ENCODE measurements at regions not wholly inside any gene's neighbourhood (a gene's known extent, or its start where the extent isn't known, plus 50 kb on each side); places are given as distances from the start of the nearest gene placed in this dataset.

DNA sequence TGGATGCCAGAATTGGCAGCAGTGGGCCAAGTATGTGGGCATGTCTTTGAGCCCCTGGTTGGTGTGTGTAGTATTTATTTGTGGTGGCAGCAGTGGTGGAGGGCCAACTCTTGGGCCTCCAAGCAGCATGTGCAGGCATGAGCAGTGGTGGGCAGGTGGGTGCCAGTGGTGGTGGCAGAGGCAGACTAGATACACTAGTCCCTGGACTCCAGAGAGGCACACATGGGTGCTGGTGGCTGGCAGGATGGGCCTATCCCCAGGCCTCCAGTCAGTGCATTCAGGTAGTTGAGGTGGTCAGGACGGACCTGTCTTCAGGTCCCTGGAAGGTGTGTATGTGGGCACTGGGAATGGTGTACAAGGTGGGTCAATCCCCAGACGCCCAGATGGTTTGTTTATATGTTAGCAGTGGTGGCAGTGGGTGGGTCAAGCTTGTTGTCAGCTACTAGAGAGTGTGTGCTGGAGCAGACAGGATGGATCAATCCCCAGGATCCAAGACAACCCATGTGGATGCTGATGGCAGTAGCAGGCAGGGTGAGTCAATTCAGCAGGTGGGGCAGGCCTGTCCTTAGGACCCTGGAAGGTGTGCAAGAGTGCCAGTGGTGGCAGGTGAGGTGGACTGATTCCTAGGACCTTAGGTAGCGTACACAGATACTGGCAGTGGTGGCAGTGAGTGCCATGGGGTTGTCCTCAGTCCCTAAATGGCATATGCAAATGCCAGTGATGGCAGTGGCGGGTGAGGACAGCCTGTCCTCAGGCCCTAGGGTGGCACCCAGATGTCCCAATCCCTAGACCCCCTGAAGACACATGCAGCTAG, 294.3 kb downstream of the RPS24 start:
- TF ChIP-seq EZH2 (IDR thresholded peaks at IDR 0.05; ENCODE audit: low read length, unreplicated experiment) = no peak
- no peak for TF ChIP-seq EZH2phosphoT487 (IDR thresholded peaks at IDR 0.05; ENCODE audit: borderline replicate concordance, low read length)
- TF ChIP-seq, protein P1, sequence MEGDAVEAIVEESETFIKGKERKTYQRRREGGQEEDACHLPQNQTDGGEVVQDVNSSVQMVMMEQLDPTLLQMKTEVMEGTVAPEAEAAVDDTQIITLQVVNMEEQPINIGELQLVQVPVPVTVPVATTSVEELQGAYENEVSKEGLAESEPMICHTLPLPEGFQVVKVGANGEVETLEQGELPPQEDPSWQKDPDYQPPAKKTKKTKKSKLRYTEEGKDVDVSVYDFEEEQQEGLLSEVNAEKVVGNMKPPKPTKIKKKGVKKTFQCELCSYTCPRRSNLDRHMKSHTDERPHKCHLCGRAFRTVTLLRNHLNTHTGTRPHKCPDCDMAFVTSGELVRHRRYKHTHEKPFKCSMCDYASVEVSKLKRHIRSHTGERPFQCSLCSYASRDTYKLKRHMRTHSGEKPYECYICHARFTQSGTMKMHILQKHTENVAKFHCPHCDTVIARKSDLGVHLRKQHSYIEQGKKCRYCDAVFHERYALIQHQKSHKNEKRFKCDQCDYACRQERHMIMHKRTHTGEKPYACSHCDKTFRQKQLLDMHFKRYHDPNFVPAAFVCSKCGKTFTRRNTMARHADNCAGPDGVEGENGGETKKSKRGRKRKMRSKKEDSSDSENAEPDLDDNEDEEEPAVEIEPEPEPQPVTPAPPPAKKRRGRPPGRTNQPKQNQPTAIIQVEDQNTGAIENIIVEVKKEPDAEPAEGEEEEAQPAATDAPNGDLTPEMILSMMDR (conservative IDR thresholded peaks at IDR 0.05; ENCODE audit: low read depth, low read length) = no peak
- no TSS peak for BruUV-seq (replicated peaks)
- no peak overlapping the region for H2AFZ ChIP-seq (ENCODE audit: low read length)
- H3K27me3 ChIP-seq (ENCODE audit: low read length) = peaks cover 33% of the 10 kb centered on the region
- ChIA-PET POLR2A (ENCODE audit: unreplicated experiment) (no interaction called here), CTCF (no interaction called here)
- H3K9me3 ChIP-seq (ENCODE audit: low read length) = peaks cover 46% of the 10 kb centered on the region
- intact Hi-C loops (cut with micrococcal nuclease) = no loop called here
- H3K79me2 ChIP-seq (ENCODE audit: low read length) = no peaks in the 10 kb centered on the region
- H3K9ac ChIP-seq (ENCODE audit: low read length) = no peak overlapping the region
- ATAC-seq = no peak
- H3K9me2 ChIP-seq (replicated peaks; ENCODE audit: low read length) = 0 out of 2 replicates have a peak, but pooled peaks cover 5% of the 10 kb centered on the region
- DNase-seq = no peak
- H3K4me1 ChIP-seq (ENCODE audit: insufficient read depth, low read length) = no peaks in the 10 kb centered on the region
- H3K4me2 ChIP-seq (ENCODE audit: low read length) = no peak overlapping the region
- no peaks in the 10 kb centered on the region for H3F3A ChIP-seq (ENCODE audit: low read length, unreplicated experiment)
- H3K36me3 ChIP-seq (ENCODE audit: low read depth, low read length) = no peaks in the 10 kb centered on the region; the same call in 1 of the 2 replicates
- no peak overlapping the region for H3K27ac ChIP-seq (ENCODE audit: low read length)
- H3K4me3 ChIP-seq (ENCODE audit: low read length) = no peak overlapping the region
- H4K20me1 ChIP-seq (ENCODE audit: low read length) = no peaks in the 10 kb centered on the region

DNA sequence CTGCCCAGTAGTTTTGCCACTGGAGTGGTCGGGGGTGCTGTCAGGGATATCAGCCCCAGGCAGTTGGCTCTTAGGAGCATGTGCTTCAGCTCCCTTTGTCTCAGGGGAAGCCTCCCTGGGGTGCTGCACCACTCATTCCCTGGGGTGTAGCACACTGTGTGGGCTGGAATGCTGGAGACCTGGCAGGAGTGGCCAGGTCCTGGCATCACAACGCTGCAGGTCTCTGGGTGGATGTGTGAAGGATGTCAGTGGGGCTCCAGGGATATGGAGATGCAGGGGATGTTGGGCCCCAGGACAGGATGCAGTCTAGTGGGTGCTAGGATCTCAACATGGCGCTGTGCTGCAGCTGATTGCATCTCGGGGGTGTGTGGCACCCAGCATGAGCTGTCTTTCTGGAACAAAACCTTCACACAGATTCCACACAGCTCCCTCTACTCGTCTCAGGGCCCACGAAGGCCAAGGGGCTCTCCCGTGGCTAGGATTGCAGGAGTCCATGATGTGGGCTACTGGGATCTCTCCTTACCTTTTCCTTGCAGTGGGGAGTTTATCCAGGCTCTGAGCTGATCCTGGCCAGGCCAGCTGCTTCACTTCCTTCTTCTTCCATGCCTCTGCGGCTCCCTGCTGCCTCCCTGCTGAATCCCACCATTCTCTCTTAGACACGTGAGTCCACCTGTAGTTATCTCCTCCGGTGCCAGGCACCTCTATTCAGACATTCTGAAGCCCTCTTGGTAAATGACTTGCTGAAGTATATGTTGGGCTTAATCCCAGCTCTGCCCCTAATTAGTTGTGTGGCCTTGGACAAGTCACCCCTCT, 295.1 kb downstream of the RPS24 start:
- POLR2A ChIA-PET (ENCODE audit: unreplicated experiment) = interaction anchor here (0.6 kb wide), 1 partner anchor 84 kb away, joined by 3 read pairs; no protein-coding TSS in a partner anchor
- no peak overlapping the region for H3K9ac ChIP-seq (ENCODE audit: low read length)

More for the DNA sequence above, 295.1 kb downstream of the RPS24 start:
- Histone ChIP-seq H3K9me3 (ENCODE audit: low read length) (peaks cover 37% of the 10 kb centered on the region), H3K9me2 (replicated peaks; ENCODE audit: low read length) (0 out of 2 replicates have a peak, but pooled peaks cover 5% of the 10 kb centered on the region), H4K20me1 (ENCODE audit: low read length) (no peaks in the 10 kb centered on the region), H3K36me3 (ENCODE audit: low read depth, low read length) (no peaks in the 10 kb centered on the region; the same call in 1 of the 2 replicates), H3K4me2 (ENCODE audit: low read length) (no peak overlapping the region), H3K79me2 (ENCODE audit: low read length) (no peaks in the 10 kb centered on the region), H3K4me3 (ENCODE audit: low read length) (no peak overlapping the region), H3K27me3 (ENCODE audit: low read length) (peaks cover 25% of the 10 kb centered on the region), H3K27ac (ENCODE audit: low read length) (no peak overlapping the region), H2AFZ (ENCODE audit: low read length) (no peak overlapping the region), H3K4me1 (ENCODE audit: insufficient read depth, low read length) (no peaks in the 10 kb centered on the region), H3F3A (ENCODE audit: low read length, unreplicated experiment) (no peaks in the 10 kb centered on the region)
- TF ChIP-seq, protein P1 (conservative IDR thresholded peaks at IDR 0.05; ENCODE audit: low read depth, low read length) = no peak
- TF ChIP-seq EZH2phosphoT487 (IDR thresholded peaks at IDR 0.05; ENCODE audit: borderline replicate concordance, low read length) (no peak), EZH2 (IDR thresholded peaks at IDR 0.05; ENCODE audit: low read length, unreplicated experiment) (no peak)
- no TSS peak for BruUV-seq (replicated peaks)
- intact Hi-C loops (cut with micrococcal nuclease) = no loop called here
- DNase-seq = no peak
- CTCF ChIA-PET = no interaction called here
- no peak; the same call in 1 of the 2 replicates for ATAC-seq

Data from PC-3 (cell line).